ENCODE measurements at regions not wholly inside any gene's neighbourhood (a gene's known extent, or its start where the extent isn't known, plus 50 kb on each side); places are given as distances from the start of the nearest gene placed in this dataset.

DNA sequence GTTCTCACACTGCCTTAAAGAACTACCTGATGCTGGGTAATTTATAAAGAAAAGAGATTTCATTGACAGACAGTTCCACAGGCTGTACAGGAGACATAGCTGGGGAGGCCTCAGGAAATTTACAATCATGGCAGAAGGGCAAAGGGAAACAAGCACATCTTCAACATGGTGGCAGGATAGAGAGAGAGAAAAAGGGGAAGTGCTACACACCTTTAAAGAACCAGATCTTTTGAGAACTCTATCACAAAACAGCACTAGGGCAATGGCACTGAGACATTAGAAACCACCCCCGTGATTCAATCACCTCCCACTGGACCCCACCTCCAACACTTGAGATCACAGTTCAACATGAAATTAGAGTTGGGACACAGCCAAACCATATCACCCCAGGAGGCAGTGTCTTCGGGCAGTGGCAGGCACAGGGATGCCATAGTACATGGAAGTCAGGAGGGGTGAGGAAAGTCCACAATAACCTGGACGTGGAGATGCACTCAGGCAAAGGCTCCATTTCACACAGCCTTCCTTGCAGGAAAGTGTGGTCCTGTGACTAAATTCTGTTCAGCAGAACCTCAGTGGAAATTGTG lies 120.4 kb upstream of the SERPINE2 start:
- DNase-seq (ENCODE audit: low read depth in 2 of 2), result no peak
- TF ChIP-seq, protein P1, sequence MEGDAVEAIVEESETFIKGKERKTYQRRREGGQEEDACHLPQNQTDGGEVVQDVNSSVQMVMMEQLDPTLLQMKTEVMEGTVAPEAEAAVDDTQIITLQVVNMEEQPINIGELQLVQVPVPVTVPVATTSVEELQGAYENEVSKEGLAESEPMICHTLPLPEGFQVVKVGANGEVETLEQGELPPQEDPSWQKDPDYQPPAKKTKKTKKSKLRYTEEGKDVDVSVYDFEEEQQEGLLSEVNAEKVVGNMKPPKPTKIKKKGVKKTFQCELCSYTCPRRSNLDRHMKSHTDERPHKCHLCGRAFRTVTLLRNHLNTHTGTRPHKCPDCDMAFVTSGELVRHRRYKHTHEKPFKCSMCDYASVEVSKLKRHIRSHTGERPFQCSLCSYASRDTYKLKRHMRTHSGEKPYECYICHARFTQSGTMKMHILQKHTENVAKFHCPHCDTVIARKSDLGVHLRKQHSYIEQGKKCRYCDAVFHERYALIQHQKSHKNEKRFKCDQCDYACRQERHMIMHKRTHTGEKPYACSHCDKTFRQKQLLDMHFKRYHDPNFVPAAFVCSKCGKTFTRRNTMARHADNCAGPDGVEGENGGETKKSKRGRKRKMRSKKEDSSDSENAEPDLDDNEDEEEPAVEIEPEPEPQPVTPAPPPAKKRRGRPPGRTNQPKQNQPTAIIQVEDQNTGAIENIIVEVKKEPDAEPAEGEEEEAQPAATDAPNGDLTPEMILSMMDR (IDR thresholded peaks at IDR 0.05; ENCODE audit: low read depth, low read length), result no peak
- no peak overlapping the region for H3K4me3 ChIP-seq (replicated peaks in 1 of 2; ENCODE audit: low read depth in 2 of 2, low read length in 2 of 2)

DNA sequence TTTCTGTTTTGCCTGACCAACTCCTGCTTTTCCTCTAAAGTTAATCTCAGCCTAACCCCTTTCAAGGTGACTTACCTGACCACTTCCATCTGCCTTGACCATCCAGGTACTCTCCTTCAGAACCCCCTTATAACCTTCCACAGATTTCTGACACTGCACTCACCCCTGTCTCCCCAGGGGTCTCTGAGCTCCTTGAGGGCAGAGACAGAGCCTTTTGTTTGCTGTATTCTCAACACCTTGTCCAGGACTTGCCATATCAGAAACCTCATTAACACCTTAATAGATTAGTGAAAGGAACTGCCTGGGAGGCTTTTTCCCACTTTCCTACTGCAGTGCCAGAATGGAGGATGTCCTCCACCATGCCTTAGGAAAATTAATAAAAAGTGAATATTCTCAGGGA lies 119.7 kb upstream of the SERPINE2 start:
- no peak overlapping the region for H3K4me3 ChIP-seq (replicated peaks in 1 of 2; ENCODE audit: low read depth in 2 of 2, low read length in 2 of 2)
- no peak for DNase-seq (ENCODE audit: low read depth in 2 of 2)

DNA sequence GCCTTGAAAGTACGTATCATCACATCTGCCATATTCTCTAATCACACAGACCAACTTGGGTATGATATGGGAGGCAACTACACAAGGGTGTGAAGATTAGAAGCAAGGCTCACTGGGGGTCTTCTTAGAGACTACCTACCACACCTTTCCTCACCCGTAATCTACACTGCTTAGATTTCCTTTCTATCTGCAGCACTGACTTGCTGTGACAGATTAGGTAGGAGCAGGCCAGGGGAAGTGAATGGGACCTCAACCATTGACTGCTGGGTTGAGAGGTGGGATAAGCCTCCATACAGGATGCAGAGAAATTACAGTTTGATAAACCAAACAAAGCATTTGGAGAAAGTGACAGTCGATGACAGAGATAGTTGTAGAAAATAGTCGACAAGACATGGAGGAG lies 119.0 kb upstream of the SERPINE2 start:
- TF ChIP-seq, protein P1 (IDR thresholded peaks at IDR 0.05; ENCODE audit: low read depth, low read length), result no peak
- DNase-seq (ENCODE audit: low read depth in 2 of 2), result no peak
- no peak overlapping the region for H3K4me3 ChIP-seq (replicated peaks in 1 of 2; ENCODE audit: low read depth in 2 of 2, low read length in 2 of 2)

More for the DNA sequence above, 119.7 kb upstream of the SERPINE2 start:
- TF ChIP-seq, protein P1 (IDR thresholded peaks at IDR 0.05; ENCODE audit: low read depth, low read length), result no peak

DNA sequence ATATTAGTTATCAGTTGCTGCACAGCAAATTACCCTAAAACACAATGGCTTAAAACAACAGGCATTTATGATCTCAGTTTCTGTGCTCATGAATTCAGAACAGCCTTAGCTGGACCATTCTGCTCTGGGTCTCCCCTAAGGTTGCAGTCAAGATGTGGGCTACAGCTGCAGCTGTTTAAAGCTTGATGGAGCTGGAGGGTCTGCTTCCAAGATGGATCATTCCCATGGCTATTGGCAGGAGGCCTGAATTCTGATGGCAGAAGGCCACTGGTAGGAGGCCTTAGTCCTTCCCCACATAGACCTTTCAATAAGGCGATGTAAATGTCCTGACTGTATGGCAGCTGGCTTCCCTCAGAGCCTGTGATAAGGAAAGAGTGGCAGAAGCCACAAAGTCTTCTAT lies 118.6 kb upstream of the SERPINE2 start:
- DNase-seq (ENCODE audit: low read depth in 2 of 2), result peak in 1 of 2 donors; percentile 24
- TF ChIP-seq, protein P1 (IDR thresholded peaks at IDR 0.05; ENCODE audit: low read depth, low read length), result no peak
- no peak overlapping the region for H3K4me3 ChIP-seq (replicated peaks in 1 of 2; ENCODE audit: low read depth in 2 of 2, low read length in 2 of 2)

DNA sequence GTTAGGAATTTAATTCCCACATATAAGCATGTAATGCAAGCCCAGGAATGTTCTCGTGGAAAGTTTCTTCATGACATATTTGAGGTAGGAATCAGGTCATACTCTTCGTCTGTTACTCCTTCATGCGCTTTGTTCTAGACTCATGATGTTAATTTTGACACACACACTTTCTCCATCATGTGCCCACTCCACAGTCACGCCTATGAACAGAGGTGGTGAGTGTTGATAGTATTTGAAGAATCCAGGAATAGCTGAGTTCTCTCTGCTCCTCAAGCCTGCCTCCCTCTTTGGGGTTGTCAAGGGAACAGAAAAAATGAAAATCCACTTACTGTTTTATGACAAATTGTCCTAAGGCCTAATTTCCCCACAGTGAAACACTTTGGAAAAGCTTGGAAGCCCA lies 117.3 kb upstream of the SERPINE2 start:
- TF ChIP-seq, protein P1 (IDR thresholded peaks at IDR 0.05; ENCODE audit: low read depth, low read length), result no peak
- no peak overlapping the region for H3K4me3 ChIP-seq (replicated peaks in 1 of 2; ENCODE audit: low read depth in 2 of 2, low read length in 2 of 2)
- DNase-seq (ENCODE audit: low read depth in 2 of 2), result no peak

DNA sequence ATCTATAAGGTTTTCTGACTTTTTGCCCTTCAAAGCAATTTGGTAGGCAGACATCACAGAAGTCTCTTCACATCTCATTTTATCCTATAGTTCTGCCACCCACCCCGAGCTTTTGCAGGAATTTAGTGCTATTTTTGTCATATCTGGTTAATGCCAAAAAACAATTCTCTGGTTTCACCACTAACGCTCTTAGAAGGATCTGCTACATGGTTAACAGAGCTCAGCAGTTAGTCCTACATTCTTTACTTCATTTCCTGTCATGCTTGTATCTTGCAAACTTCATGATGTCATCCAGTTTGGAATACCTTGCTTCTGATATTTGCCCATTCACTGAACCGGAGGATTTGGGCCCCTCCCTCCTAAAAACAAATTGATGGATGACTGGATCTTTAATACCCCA lies 116.8 kb upstream of the SERPINE2 start:
- H3K4me3 ChIP-seq (replicated peaks in 1 of 2; ENCODE audit: low read depth in 2 of 2, low read length in 2 of 2), result no peak overlapping the region
- TF ChIP-seq, protein P1 (IDR thresholded peaks at IDR 0.05; ENCODE audit: low read depth, low read length), result no peak
- peak; percentile 57 to 62 for DNase-seq (ENCODE audit: low read depth in 2 of 2)

DNA sequence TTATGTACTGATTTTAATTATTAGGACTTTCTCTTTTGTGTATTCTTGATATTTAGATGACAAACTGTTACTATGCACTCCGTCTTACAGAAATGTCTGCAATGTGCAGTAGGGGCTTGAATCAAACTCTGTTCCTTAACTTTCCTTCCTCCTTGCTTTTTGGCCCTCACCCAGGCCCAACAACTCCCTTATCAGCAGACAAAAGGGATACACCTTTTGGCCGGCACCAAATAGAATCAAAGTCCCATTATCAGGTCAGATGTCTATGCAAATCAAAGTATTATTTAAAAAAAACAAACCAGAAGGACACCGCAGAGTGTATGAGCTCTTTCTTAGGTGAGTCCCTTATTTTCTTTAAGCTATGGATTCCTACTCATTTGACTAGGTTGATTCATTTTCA lies 116.3 kb upstream of the SERPINE2 start:
- H3K4me3 ChIP-seq (replicated peaks in 1 of 2; ENCODE audit: low read depth in 2 of 2, low read length in 2 of 2), result no peak overlapping the region
- DNase-seq (ENCODE audit: low read depth in 2 of 2), result no peak
- TF ChIP-seq, protein P1 (IDR thresholded peaks at IDR 0.05; ENCODE audit: low read depth, low read length), result no peak

All from cardiac fibroblast (primary cell).